ENCODE measurements at regions not wholly inside any gene's neighbourhood (a gene's known extent, or its start where the extent isn't known, plus 50 kb on each side); places are given as distances from the start of the nearest gene placed in this dataset.

- Histone ChIP-seq H3K36me3 (replicated peaks in 1 of 2; ENCODE audit: control insufficient read depth in 1 of 2, insufficient read depth in 2 of 2, low read length in 2 of 2) (no peaks in the 10 kb centered on the region), H3K4me1 (ENCODE audit: insufficient read depth, low read length) (no peaks in the 10 kb centered on the region), H3K9ac (ENCODE audit: insufficient read depth, low read depth, low read length) (no peak overlapping the region), H3K79me2 (ENCODE audit: insufficient read depth, low read length) (no peaks in the 10 kb centered on the region), H4K20me1 (ENCODE audit: insufficient read depth, low read length) (no peaks in the 10 kb centered on the region), H3K4me3 (replicated peaks in 1 of 3; ENCODE audit: insufficient read depth in 1 of 3, low read depth in 2 of 3, low read length in 3 of 3) (peak overlapping the region in 2 of 3 experiments; percentile 8 to 53; a peak in 3 of 6 replicates), H2AFZ (ENCODE audit: low read length) (peak overlapping the region; percentile 64), H3K27ac (ENCODE audit: extremely low read length, insufficient read depth, low read length) (no peak overlapping the region), H3K4me2 (ENCODE audit: low read depth, low read length) (peak overlapping the region; percentile 38), H3K9me3 (ENCODE audit: low read length) (no peaks in the 10 kb centered on the region), H3K27me3 (ENCODE audit: control insufficient read depth in 1 of 2, insufficient read depth in 2 of 2, low read length in 2 of 2) (no peaks in the 10 kb centered on the region)
- in situ Hi-C loops (cut with HindIII; ENCODE audit: extremely low pct_ligation_motif_present, low pct_unique_long_range_greater_than_20kb) = no loop called here
- no peak; the same call in 2 of the 3 replicates for ATAC-seq
- TF ChIP-seq CEBPB (IDR thresholded peaks at IDR 0.05; ENCODE audit: borderline replicate concordance, low read depth, low read length) = peak; percentile 33; the same call in 1 of the 2 replicates
- no peak for TF ChIP-seq FOXM1 (CRISPR knock-in tag; IDR thresholded peaks at IDR 0.05)
- TF ChIP-seq RFXAP (CRISPR knock-in tag; IDR thresholded peaks at IDR 0.05; ENCODE audit: borderline replicate concordance) = no peak
- no peak for TF ChIP-seq ZNF431 (CRISPR knock-in tag; IDR thresholded peaks at IDR 0.05; ENCODE audit: borderline replicate concordance, low read depth)
- no peak for TF ChIP-seq ZSCAN29 (CRISPR knock-in tag; conservative IDR thresholded peaks at IDR 0.05)
- DNase-seq (ENCODE audit: low spot score) = no peak
- intact Hi-C loops (cut with micrococcal nuclease; ENCODE audit: unreplicated experiment) = no loop called here
- no TSS peak for BruUV-seq (replicated peaks)
- ChIA-PET CTCF (ENCODE audit: low intra/inter-chr PET ratio, low total read pairs) (no interaction called here), POLR2A (no interaction called here)
- no peak for FAIRE-seq
- WGBS (ENCODE audit: low lambda C conversion rate) = under 1% methylated on average over 3 of the region's 3 CpGs
Measured at GRCh38 chr6:122322824-122323223, 76.6 kb upstream of the HSF2 start.

- no peak for DNase-seq (ENCODE audit: low spot score)
- Histone ChIP-seq H3K4me1 (ENCODE audit: insufficient read depth, low read length) (no peaks in the 10 kb centered on the region), H3K79me2 (ENCODE audit: insufficient read depth, low read length) (no peaks in the 10 kb centered on the region), H3K27ac (ENCODE audit: extremely low read length, insufficient read depth, low read length) (no peak overlapping the region), H3K4me2 (ENCODE audit: low read depth, low read length) (peak overlapping the region; percentile 38), H4K20me1 (ENCODE audit: insufficient read depth, low read length) (no peaks in the 10 kb centered on the region), H3K27me3 (ENCODE audit: control insufficient read depth in 1 of 2, insufficient read depth in 2 of 2, low read length in 2 of 2) (no peaks in the 10 kb centered on the region), H3K4me3 (replicated peaks in 1 of 3; ENCODE audit: insufficient read depth in 1 of 3, low read depth in 2 of 3, low read length in 3 of 3) (peak overlapping the region in 2 of 3 experiments; percentile 8 to 53; a peak in 3 of 6 replicates), H3K9me3 (ENCODE audit: low read length) (no peaks in the 10 kb centered on the region), H3K36me3 (replicated peaks in 1 of 2; ENCODE audit: control insufficient read depth in 1 of 2, insufficient read depth in 2 of 2, low read length in 2 of 2) (no peaks in the 10 kb centered on the region), H3K9ac (ENCODE audit: insufficient read depth, low read depth, low read length) (no peak overlapping the region), H2AFZ (ENCODE audit: low read length) (peak overlapping the region; percentile 64)
- no TSS peak for BruUV-seq (replicated peaks)
- ChIA-PET CTCF (ENCODE audit: low intra/inter-chr PET ratio, low total read pairs) (no interaction called here), POLR2A (no interaction called here)
- TF ChIP-seq KAT2B (IDR thresholded peaks at IDR 0.05; ENCODE audit: borderline replicate concordance, low read depth, low read length) (no peak), PHF21A (CRISPR knock-in tag; IDR thresholded peaks at IDR 0.05) (no peak), ZNF280B (CRISPR knock-in tag; IDR thresholded peaks at IDR 0.05; ENCODE audit: borderline replicate concordance) (no peak), ZNF691 (CRISPR knock-in tag; IDR thresholded peaks at IDR 0.05; ENCODE audit: borderline replicate concordance, low read depth) (no peak), FOXC1 (CRISPR knock-in tag; IDR thresholded peaks at IDR 0.05; ENCODE audit: borderline replicate concordance) (no peak), REXO4 (CRISPR knock-in tag; IDR thresholded peaks at IDR 0.05; ENCODE audit: borderline replicate concordance) (no peak), ZNF83 (CRISPR knock-in tag; IDR thresholded peaks at IDR 0.05; ENCODE audit: borderline replicate concordance) (no peak), ZNF281 (CRISPR knock-in tag; IDR thresholded peaks at IDR 0.05; ENCODE audit: borderline replicate concordance) (no peak)
- FAIRE-seq = no peak
- ATAC-seq = no peak; the same call in 2 of the 3 replicates
- intact Hi-C loops (cut with micrococcal nuclease; ENCODE audit: unreplicated experiment) = no loop called here
- 13% methylated on average over 2 of the region's 2 CpGs for WGBS (ENCODE audit: low lambda C conversion rate)
- in situ Hi-C loops (cut with HindIII; ENCODE audit: extremely low pct_ligation_motif_present, low pct_unique_long_range_greater_than_20kb) = no loop called here
Measured at GRCh38 chr6:122323361-122323760, 76.1 kb upstream of the HSF2 start.
